OCI-LY1 (cell line): ENCODE measurements at regions not wholly inside any gene's neighbourhood (a gene's known extent, or its start where the extent isn't known, plus 50 kb on each side); places are given as distances from the start of the nearest gene placed in this dataset.
A peak's percentile ranks its signal among the peaks of the same experiment; 100 is the strongest.

Source experiments
- H2AFZ ChIP-seq: fragments of 200-600 bp; sonication (generic), shearing (Covaris generic); 2 replicates; pipeline ENCODE4 v1.6.0; 2014; ENCODE audit warnings: antibody characterized with exemption, mild to moderate bottlenecking, low read length
- H3F3A ChIP-seq: fragments of 200-600 bp; sonication (generic), shearing (Covaris generic); 2 replicates; pipeline ENCODE4 v1.6.0; 2014; ENCODE audit warnings: mild to moderate bottlenecking, antibody characterized with exemption, low read length, moderate library complexity; ENCODE audit not compliant: insufficient read depth
- H3K27ac ChIP-seq: fragments of 200-600 bp; sonication (generic); 2 replicates; pipeline ENCODE4 v1.5.1; 2014; ENCODE audit warnings: low read length, mixed run types, mild to moderate bottlenecking, low read depth; ENCODE audit not compliant: poor library complexity, severe bottlenecking
- H3K27me3 ChIP-seq: fragments of 200-600 bp; sonication (generic); 2 replicates; pipeline ENCODE4 v1.6.0; 2014; ENCODE audit warnings: antibody characterized with exemption, mild to moderate bottlenecking, low read length, moderate library complexity; ENCODE audit not compliant: insufficient read depth
- H3K36me3 ChIP-seq: fragments of 200-600 bp; sonication (generic); 2 replicates; pipeline ENCODE4 v1.6.1; 2014; ENCODE audit warnings: mild to moderate bottlenecking, antibody characterized with exemption, low read length, moderate library complexity, mixed read lengths; ENCODE audit not compliant: insufficient read depth
- H3K4me1 ChIP-seq: fragments of 200-600 bp; sonication (generic); 2 replicates; pipeline ENCODE4 v1.5.1; 2014; ENCODE audit warnings: mild to moderate bottlenecking, low read length, moderate library complexity; ENCODE audit not compliant: insufficient read depth, severe bottlenecking
- H3K4me2 ChIP-seq: fragments of 200-600 bp; sonication (generic), shearing (Covaris generic); 2 replicates; pipeline ENCODE4 v1.6.1; 2014; ENCODE audit warnings: low read length
- H3K4me3 ChIP-seq: fragments of 200-600 bp; sonication (generic); 2 replicates; pipeline ENCODE4 v1.5.1; 2014; ENCODE audit warnings: low read length, low read depth, mild to moderate bottlenecking, mixed read lengths; ENCODE audit not compliant: poor library complexity, severe bottlenecking
- H3K79me2 ChIP-seq: fragments of 200-600 bp; shearing (Covaris generic); 2 replicates; pipeline ENCODE4 v1.6.1; 2016; ENCODE audit warnings: mixed run types, low read length, mixed read lengths; ENCODE audit not compliant: insufficient read depth
- H3K9ac ChIP-seq: fragments of 200-600 bp; sonication (generic), shearing (Covaris generic); 2 replicates; pipeline ENCODE4 v1.6.1; 2014; ENCODE audit warnings: mild to moderate bottlenecking, low read length, mixed read lengths
- H3K9me2 ChIP-seq: fragments of 200-600 bp; sonication (generic), shearing (Covaris generic); 2 replicates; pipeline ENCODE4 v1.6.1; 2014; ENCODE audit warnings: low read depth, mild to moderate bottlenecking, low read length, mixed read lengths
- H3K9me3 ChIP-seq: fragments of 200-600 bp; shearing (Covaris generic); 2 replicates; pipeline ENCODE4 v1.6.1; 2014; ENCODE audit warnings: low read length, mixed read lengths
- H4K20me1 ChIP-seq: fragments of 200-600 bp; sonication (generic), shearing (Covaris generic); 2 replicates; pipeline ENCODE4 v1.6.0; 2016; ENCODE audit warnings: mild to moderate bottlenecking, low read length; ENCODE audit not compliant: insufficient read depth
- EZH2 ChIP-seq: fragments of 200-600 bp; sonication (generic), shearing (Covaris generic); IDR thresholded peaks from 2 replicates; pipeline ENCODE4 v1.8.0; 2017; ENCODE audit warnings: borderline replicate concordance, mixed run types, mild to moderate bottlenecking, antibody characterized with exemption, low read length, moderate library complexity, mixed read lengths
- TF ChIP-seq, protein P1 (sequence below): fragments of 200-600 bp; sonication (generic), shearing (Covaris generic); IDR thresholded peaks from 2 replicates; pipeline ENCODE4 v1.5.1; 2017; ENCODE audit warnings: mild to moderate bottlenecking, antibody characterized with exemption, low read length, moderate library complexity, mixed read lengths

DNA sequence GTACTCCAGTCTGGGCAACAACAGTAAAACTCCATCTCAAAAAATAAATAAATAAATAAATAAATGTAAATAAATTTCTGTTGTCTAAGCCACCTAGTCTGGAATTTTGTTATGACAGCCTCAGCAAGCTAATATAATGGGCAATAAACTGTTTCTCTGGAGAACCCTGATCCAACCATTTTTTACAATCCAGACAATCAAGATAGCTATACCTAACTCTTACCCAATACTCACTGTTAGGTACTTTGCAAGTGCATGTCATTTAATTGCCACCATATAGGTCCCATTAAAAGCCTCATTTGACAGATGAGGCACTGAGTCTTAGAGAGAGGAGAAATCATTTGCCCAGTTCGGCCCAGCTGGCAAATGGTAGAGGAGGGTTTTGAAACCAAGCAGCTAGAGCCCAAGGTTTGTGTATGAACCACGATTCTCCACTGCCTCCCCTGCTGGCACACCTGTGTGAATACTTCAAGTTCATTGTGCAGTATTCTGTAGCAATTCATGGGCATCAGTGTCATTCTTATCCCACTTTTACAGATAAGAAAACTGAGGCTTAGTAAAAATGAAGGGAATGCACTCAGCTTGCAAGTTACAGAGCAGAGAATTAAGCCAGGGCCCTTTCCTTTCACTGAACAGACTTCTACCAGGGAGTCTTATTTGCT is 107.0 kb upstream of the UBE2E1 start:
- no peak overlapping the region for H3K4me2 ChIP-seq
- H3K4me1 ChIP-seq, result peaks cover 10% of the 10 kb centered on the region
- no peaks in the 10 kb centered on the region for H3F3A ChIP-seq
- no peaks in the 10 kb centered on the region for H3K79me2 ChIP-seq
- H3K36me3 ChIP-seq, result no peaks in the 10 kb centered on the region
- H3K9me3 ChIP-seq, result no peaks in the 10 kb centered on the region
- TF ChIP-seq, protein P1, sequence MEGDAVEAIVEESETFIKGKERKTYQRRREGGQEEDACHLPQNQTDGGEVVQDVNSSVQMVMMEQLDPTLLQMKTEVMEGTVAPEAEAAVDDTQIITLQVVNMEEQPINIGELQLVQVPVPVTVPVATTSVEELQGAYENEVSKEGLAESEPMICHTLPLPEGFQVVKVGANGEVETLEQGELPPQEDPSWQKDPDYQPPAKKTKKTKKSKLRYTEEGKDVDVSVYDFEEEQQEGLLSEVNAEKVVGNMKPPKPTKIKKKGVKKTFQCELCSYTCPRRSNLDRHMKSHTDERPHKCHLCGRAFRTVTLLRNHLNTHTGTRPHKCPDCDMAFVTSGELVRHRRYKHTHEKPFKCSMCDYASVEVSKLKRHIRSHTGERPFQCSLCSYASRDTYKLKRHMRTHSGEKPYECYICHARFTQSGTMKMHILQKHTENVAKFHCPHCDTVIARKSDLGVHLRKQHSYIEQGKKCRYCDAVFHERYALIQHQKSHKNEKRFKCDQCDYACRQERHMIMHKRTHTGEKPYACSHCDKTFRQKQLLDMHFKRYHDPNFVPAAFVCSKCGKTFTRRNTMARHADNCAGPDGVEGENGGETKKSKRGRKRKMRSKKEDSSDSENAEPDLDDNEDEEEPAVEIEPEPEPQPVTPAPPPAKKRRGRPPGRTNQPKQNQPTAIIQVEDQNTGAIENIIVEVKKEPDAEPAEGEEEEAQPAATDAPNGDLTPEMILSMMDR, result peak; percentile 34
- TF ChIP-seq EZH2, result no peak
- H3K9ac ChIP-seq, result no peak overlapping the region
- no peaks in the 10 kb centered on the region for H4K20me1 ChIP-seq
- H2AFZ ChIP-seq, result no peak overlapping the region
- no peak overlapping the region for H3K27ac ChIP-seq
- H3K4me3 ChIP-seq, result no peak overlapping the region
- H3K9me2 ChIP-seq, result no peaks in the 10 kb centered on the region
- no peaks in the 10 kb centered on the region for H3K27me3 ChIP-seq

DNA sequence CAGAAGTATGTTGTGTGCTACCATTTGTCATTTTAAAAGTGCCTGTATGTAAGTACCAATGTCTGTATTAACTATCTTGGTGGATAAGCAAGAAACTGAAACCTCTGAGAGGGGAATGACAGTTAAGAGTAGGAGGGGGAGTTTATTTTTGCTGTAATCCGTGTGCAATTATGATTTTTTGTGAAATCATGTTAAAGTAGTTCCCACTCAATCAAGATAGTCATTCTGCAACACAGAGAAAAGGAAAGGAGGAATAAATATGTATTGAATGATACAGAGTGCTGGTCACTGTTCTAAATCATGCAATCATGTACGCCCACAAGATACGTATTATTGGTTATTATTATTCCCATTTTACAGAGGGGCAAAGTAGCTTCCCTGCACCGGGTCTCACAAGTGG is 105.1 kb upstream of the UBE2E1 start:
- TF ChIP-seq, protein P1, result no peak
- TF ChIP-seq EZH2, result no peak

DNA sequence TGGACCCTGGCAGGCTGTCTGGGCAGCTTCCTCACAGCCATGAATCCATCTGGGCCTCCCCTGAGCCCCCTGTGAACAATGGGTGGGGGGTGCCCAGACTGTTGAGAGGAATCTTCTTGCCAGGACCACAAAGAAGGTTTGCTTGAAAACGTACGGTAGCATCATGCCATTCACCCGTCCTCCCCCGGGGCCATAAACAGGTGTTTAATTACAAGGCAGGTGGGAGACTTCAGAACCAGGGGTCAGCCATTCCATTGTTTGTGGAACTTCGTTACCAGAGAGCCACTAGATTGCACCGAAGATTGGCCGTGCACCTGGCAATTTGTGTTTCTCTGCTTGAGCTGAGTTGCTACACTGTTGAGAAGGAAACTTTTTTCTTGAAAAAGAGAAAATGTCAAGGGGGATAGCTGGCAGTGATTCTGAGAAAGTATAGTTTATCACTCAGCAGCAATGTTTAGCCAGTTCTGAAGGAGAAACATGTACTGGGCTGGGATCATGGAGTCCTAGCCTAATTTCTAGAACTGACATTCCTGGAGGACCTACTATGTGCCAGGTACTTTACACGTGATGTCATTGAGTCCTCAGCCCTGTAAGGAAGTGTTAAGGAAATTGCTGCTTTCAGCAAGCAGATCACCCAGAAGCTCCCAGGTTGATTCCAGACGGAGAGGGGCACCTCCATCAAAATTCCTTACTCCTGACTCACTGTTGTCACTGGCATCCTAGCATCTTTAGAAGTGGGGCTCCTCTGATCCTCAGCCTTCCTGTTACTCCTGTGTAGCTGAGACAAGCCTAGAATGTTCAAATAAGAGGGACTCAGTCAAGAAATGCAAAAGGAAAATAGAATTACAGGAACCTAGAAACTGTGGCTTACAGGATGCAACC is 103.8 kb upstream of the UBE2E1 start:
- no peak overlapping the region for H3K4me2 ChIP-seq
- no peaks in the 10 kb centered on the region for H3K36me3 ChIP-seq
- no peak overlapping the region for H3K27ac ChIP-seq
- H3K4me3 ChIP-seq, result no peak overlapping the region
- no peak overlapping the region for H3K9ac ChIP-seq
- H3K27me3 ChIP-seq, result no peaks in the 10 kb centered on the region
- H3K9me3 ChIP-seq, result no peaks in the 10 kb centered on the region
- no peaks in the 10 kb centered on the region for H3K9me2 ChIP-seq
- peaks cover 10% of the 10 kb centered on the region for H3K4me1 ChIP-seq
- no peaks in the 10 kb centered on the region for H4K20me1 ChIP-seq
- TF ChIP-seq EZH2, result no peak
- TF ChIP-seq, protein P1, result no peak
- H3F3A ChIP-seq, result no peaks in the 10 kb centered on the region
- no peak overlapping the region for H2AFZ ChIP-seq
- no peaks in the 10 kb centered on the region for H3K79me2 ChIP-seq

More for the DNA sequence above, 105.1 kb upstream of the UBE2E1 start:
- Histone ChIP-seq H4K20me1 (no peaks in the 10 kb centered on the region), H3K36me3 (no peaks in the 10 kb centered on the region), H3K27me3 (no peaks in the 10 kb centered on the region), H3K9ac (no peak overlapping the region), H3K4me3 (no peak overlapping the region), H3K4me1 (peaks cover 10% of the 10 kb centered on the region), H2AFZ (no peak overlapping the region), H3F3A (no peaks in the 10 kb centered on the region), H3K4me2 (no peak overlapping the region), H3K79me2 (no peaks in the 10 kb centered on the region), H3K27ac (no peak overlapping the region), H3K9me2 (no peaks in the 10 kb centered on the region), H3K9me3 (no peaks in the 10 kb centered on the region)
